ENCODE measurements at regions not wholly inside any gene's neighbourhood (a gene's known extent, or its start where the extent isn't known, plus 50 kb on each side); places are given as distances from the start of the nearest gene placed in this dataset.
A peak's percentile ranks its signal among the peaks of the same experiment; 100 is the strongest.

DNA sequence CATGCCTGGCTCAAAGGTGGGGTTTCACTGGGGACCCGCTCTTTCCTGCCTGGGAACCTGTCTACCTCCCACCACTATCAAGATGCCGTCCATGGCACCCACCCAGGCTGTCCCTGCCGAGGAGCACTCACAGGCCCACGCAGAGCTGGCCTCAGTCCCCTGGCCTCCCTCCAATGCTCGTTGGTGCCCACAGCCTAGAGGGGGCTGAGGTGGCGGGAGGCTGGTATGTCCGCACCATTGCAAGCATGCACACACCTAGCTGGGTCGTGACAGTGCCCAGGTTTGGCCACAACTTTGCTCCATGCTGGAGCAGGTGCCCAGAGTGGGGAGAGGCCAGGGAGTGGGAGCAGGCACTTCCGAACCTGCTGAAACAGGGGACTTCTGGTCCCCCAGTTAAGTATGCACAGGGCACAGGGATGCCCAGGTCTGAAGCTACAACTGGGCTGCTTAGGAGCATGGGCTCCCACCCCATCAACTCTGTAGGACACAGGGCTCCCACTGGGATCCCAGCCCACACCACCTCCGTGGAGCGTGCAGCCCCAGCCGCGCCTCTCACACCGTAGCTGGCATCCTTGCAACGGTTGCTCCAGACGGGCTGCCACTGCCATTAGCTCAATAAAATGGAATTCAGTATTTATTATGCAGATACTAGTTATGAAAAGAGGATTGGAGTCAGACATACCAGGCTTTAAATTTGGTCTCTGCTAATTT is 1376.1 kb upstream of the TENM3 start:
- Histone ChIP-seq H2BK15ac (replicated peaks; ENCODE audit: low read depth) (no peak overlapping the region), H3K36me3 (ENCODE audit: control insufficient read depth, insufficient read depth, low read length) (no peaks in the 10 kb centered on the region), H3K23ac (ENCODE audit: low read length) (no peak overlapping the region), H3K18ac (ENCODE audit: low read length) (no peak overlapping the region), H2BK5ac (ENCODE audit: low read length) (no peak overlapping the region), H4K8ac (ENCODE audit: low read depth, low read length) (no peak overlapping the region), H3K27ac (ENCODE audit: low read depth, low read length) (no peak overlapping the region), H3K27me3 (ENCODE audit: insufficient read depth, low read length, poor library complexity) (no peaks in the 10 kb centered on the region), H3K4ac (ENCODE audit: low read depth, low read length) (no peak overlapping the region), H3K4me3 (ENCODE audit: low read length) (no peak overlapping the region), H4K5ac (ENCODE audit: low read length) (no peak overlapping the region), H3K4me2 (ENCODE audit: low read length) (no peak overlapping the region), H3K9ac (ENCODE audit: low read length) (no peak overlapping the region), H2AK5ac (ENCODE audit: low read length) (no peak overlapping the region), H3K56ac (ENCODE audit: low read length) (no peak overlapping the region), H2BK120ac (ENCODE audit: low read depth, low read length) (no peak overlapping the region), H3K4me1 (ENCODE audit: control insufficient read depth, low read depth, low read length) (no peaks in the 10 kb centered on the region), H3K79me1 (ENCODE audit: low read length) (no peaks in the 10 kb centered on the region), H3K79me2 (ENCODE audit: control insufficient read depth, insufficient read depth, low read length) (no peaks in the 10 kb centered on the region)
- no CpG with 5 or more reads among the region's 16 CpGs for WGBS (ENCODE audit: extremely low coverage, insufficient coverage, low lambda C conversion rate)
- DNase-seq, result no peak

DNA sequence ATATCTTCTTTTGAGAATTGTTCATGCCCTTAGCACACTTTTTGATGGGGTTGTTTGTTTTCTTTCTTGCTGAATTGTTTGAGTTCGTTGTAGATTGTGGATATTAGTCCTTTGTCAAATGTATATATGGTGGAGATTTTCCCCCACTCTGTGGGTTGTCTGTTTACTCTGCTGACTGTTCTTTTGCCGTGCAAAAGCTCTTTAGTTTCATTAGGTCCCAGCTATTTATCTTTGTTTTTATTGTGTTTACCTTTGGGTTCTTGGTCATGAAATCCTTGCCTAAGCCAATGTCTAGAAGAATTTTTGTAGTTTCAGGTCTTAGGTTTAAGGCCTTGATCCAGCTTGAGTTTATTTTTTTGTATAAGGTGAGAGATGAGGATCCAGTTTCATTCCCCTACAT is 1372.6 kb upstream of the TENM3 start:
- H3K18ac ChIP-seq (ENCODE audit: low read length), result no peak overlapping the region
- H2BK15ac ChIP-seq (replicated peaks; ENCODE audit: low read depth), result no peak overlapping the region
- H3K36me3 ChIP-seq (ENCODE audit: control insufficient read depth, insufficient read depth, low read length), result no peaks in the 10 kb centered on the region
- no peak overlapping the region for H2AK5ac ChIP-seq (ENCODE audit: low read length)
- H3K79me2 ChIP-seq (ENCODE audit: control insufficient read depth, insufficient read depth, low read length), result no peaks in the 10 kb centered on the region
- no peak overlapping the region for H2BK120ac ChIP-seq (ENCODE audit: low read depth, low read length)
- H3K23ac ChIP-seq (ENCODE audit: low read length), result no peak overlapping the region
- no peak for DNase-seq
- H3K4me2 ChIP-seq (ENCODE audit: low read length), result no peak overlapping the region
- no peak overlapping the region for H3K9ac ChIP-seq (ENCODE audit: low read length)
- no peak overlapping the region for H2BK5ac ChIP-seq (ENCODE audit: low read length)
- no peak overlapping the region for H4K8ac ChIP-seq (ENCODE audit: low read depth, low read length)
- H4K5ac ChIP-seq (ENCODE audit: low read length), result no peak overlapping the region
- H3K4me1 ChIP-seq (ENCODE audit: control insufficient read depth, low read depth, low read length), result no peaks in the 10 kb centered on the region
- no peak overlapping the region for H3K27ac ChIP-seq (ENCODE audit: low read depth, low read length)
- WGBS (ENCODE audit: extremely low coverage, insufficient coverage, low lambda C conversion rate), result no CpG with 5 or more reads among the region's 2 CpGs
- no peak overlapping the region for H3K4me3 ChIP-seq (ENCODE audit: low read length)
- H3K79me1 ChIP-seq (ENCODE audit: low read length), result no peaks in the 10 kb centered on the region
- no peak overlapping the region for H3K56ac ChIP-seq (ENCODE audit: low read length)
- no peaks in the 10 kb centered on the region for H3K27me3 ChIP-seq (ENCODE audit: insufficient read depth, low read length, poor library complexity)
- H3K4ac ChIP-seq (ENCODE audit: low read depth, low read length), result no peak overlapping the region

DNA sequence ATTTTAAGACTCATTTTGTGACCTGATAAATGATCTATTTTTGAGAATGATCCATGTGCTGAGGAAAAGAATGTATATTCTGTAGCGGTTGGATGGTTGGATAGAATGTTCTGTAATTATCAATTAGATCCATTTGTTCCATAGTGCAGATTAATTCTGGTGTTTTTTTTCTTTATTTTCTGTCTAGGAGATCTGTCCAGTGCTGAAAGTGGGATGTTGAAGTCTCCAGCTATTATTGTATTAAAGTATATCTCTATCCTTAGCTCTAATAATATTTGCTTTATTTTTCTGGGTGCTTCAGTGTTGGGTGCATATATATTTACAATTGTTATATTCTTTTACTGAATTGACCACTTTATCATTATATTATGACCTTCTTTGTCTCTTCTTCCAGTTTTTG is 1344.9 kb upstream of the TENM3 start:
- no peak overlapping the region for H4K8ac ChIP-seq (ENCODE audit: low read depth, low read length)
- DNase-seq, result no peak

DNA sequence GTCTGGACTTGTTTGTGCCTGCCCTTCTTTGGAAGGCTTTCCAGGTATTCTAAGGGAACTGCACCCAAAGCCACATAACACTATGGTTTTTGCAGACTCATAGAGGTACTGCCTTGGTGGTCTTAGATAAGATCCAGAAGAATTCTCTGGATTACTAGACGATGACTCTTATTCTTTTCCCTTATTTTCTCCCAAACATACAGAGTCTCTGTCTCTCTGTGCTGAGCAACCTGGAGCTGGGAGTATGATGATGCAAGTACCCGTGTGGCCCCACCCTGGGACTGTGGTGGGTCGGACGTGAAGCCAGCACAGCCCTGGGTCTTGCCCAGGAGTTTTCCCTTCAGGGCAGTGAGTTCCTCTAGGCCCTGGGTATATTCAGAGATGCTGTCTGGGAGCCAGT is 1342.4 kb upstream of the TENM3 start:
- Histone ChIP-seq H3K23ac (ENCODE audit: low read length) (no peak overlapping the region), H3K4ac (ENCODE audit: low read depth, low read length) (no peak overlapping the region), H3K79me1 (ENCODE audit: low read length) (no peaks in the 10 kb centered on the region), H4K8ac (ENCODE audit: low read depth, low read length) (no peak overlapping the region), H3K27me3 (ENCODE audit: insufficient read depth, low read length, poor library complexity) (no peaks in the 10 kb centered on the region), H3K4me1 (ENCODE audit: control insufficient read depth, low read depth, low read length) (no peaks in the 10 kb centered on the region), H3K36me3 (ENCODE audit: control insufficient read depth, insufficient read depth, low read length) (no peaks in the 10 kb centered on the region), H3K56ac (ENCODE audit: low read length) (no peak overlapping the region), H2BK120ac (ENCODE audit: low read depth, low read length) (no peak overlapping the region), H3K4me2 (ENCODE audit: low read length) (no peak overlapping the region), H3K4me3 (ENCODE audit: low read length) (no peak overlapping the region), H2AK5ac (ENCODE audit: low read length) (no peak overlapping the region), H3K79me2 (ENCODE audit: control insufficient read depth, insufficient read depth, low read length) (no peaks in the 10 kb centered on the region), H2BK15ac (replicated peaks; ENCODE audit: low read depth) (no peak overlapping the region), H3K27ac (ENCODE audit: low read depth, low read length) (no peak overlapping the region), H2BK5ac (ENCODE audit: low read length) (no peak overlapping the region), H3K9ac (ENCODE audit: low read length) (no peak overlapping the region), H3K18ac (ENCODE audit: low read length) (no peak overlapping the region), H4K5ac (ENCODE audit: low read length) (no peak overlapping the region)
- peak; percentile 3 for DNase-seq
- no CpG with 5 or more reads among the region's 4 CpGs for WGBS (ENCODE audit: extremely low coverage, insufficient coverage, low lambda C conversion rate)

More for the DNA sequence above, 1344.9 kb upstream of the TENM3 start:
- Histone ChIP-seq H2BK120ac (ENCODE audit: low read depth, low read length) (no peak overlapping the region), H3K27me3 (ENCODE audit: insufficient read depth, low read length, poor library complexity) (no peaks in the 10 kb centered on the region), H4K5ac (ENCODE audit: low read length) (no peak overlapping the region), H2BK5ac (ENCODE audit: low read length) (no peak overlapping the region), H3K4ac (ENCODE audit: low read depth, low read length) (no peak overlapping the region), H3K79me2 (ENCODE audit: control insufficient read depth, insufficient read depth, low read length) (no peaks in the 10 kb centered on the region), H3K4me1 (ENCODE audit: control insufficient read depth, low read depth, low read length) (no peaks in the 10 kb centered on the region), H2BK15ac (replicated peaks; ENCODE audit: low read depth) (no peak overlapping the region), H3K79me1 (ENCODE audit: low read length) (no peaks in the 10 kb centered on the region), H3K9ac (ENCODE audit: low read length) (no peak overlapping the region), H3K23ac (ENCODE audit: low read length) (no peak overlapping the region), H3K56ac (ENCODE audit: low read length) (no peak overlapping the region), H3K36me3 (ENCODE audit: control insufficient read depth, insufficient read depth, low read length) (no peaks in the 10 kb centered on the region), H3K18ac (ENCODE audit: low read length) (no peak overlapping the region), H3K4me3 (ENCODE audit: low read length) (no peak overlapping the region), H3K4me2 (ENCODE audit: low read length) (no peak overlapping the region), H3K27ac (ENCODE audit: low read depth, low read length) (no peak overlapping the region), H2AK5ac (ENCODE audit: low read length) (no peak overlapping the region)
- no CpG with 5 or more reads among the region's 1 CpG for WGBS (ENCODE audit: extremely low coverage, insufficient coverage, low lambda C conversion rate)

DNA sequence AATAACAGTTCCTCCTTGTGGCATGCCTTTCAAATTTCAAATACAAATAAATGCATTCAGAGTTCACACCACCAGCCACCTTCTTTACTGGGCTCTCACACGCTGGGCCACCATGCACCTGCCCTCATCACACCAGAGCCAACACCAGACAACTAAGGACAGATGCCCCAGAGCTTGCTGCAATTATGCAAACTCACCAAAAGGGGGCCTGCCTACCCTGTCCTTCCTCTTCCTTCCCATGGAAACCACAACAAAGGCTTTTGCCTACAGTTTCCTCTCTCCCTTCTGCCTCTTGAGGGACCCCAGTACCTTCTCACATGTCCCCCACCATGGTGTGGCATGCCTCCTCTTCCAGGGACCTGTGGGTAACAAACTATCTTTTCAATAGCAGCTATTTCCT is 1333.9 kb upstream of the TENM3 start:
- WGBS (ENCODE audit: extremely low coverage, insufficient coverage, low lambda C conversion rate), result no CpG with 5 or more reads among the region's 1 CpG
- no peak overlapping the region for H4K5ac ChIP-seq (ENCODE audit: low read length)
- H3K79me1 ChIP-seq (ENCODE audit: low read length), result no peaks in the 10 kb centered on the region
- H3K4me2 ChIP-seq (ENCODE audit: low read length), result no peak overlapping the region
- no peak overlapping the region for H2BK120ac ChIP-seq (ENCODE audit: low read depth, low read length)
- H3K27me3 ChIP-seq (ENCODE audit: insufficient read depth, low read length, poor library complexity), result no peaks in the 10 kb centered on the region
- H3K23ac ChIP-seq (ENCODE audit: low read length), result no peak overlapping the region
- DNase-seq, result peak; percentile 79
- H2AK5ac ChIP-seq (ENCODE audit: low read length), result no peak overlapping the region
- no peak overlapping the region for H3K56ac ChIP-seq (ENCODE audit: low read length)
- H3K4me1 ChIP-seq (ENCODE audit: control insufficient read depth, low read depth, low read length), result no peaks in the 10 kb centered on the region
- H3K18ac ChIP-seq (ENCODE audit: low read length), result no peak overlapping the region
- H2BK5ac ChIP-seq (ENCODE audit: low read length), result no peak overlapping the region
- H3K4ac ChIP-seq (ENCODE audit: low read depth, low read length), result no peak overlapping the region
- H2BK15ac ChIP-seq (replicated peaks; ENCODE audit: low read depth), result no peak overlapping the region
- no peak overlapping the region for H3K9ac ChIP-seq (ENCODE audit: low read length)
- no peaks in the 10 kb centered on the region for H3K79me2 ChIP-seq (ENCODE audit: control insufficient read depth, insufficient read depth, low read length)
- H3K36me3 ChIP-seq (ENCODE audit: control insufficient read depth, insufficient read depth, low read length), result no peaks in the 10 kb centered on the region
- H3K27ac ChIP-seq (ENCODE audit: low read depth, low read length), result no peak overlapping the region
- H4K8ac ChIP-seq (ENCODE audit: low read depth, low read length), result no peak overlapping the region
- H3K4me3 ChIP-seq (ENCODE audit: low read length), result no peak overlapping the region

DNA sequence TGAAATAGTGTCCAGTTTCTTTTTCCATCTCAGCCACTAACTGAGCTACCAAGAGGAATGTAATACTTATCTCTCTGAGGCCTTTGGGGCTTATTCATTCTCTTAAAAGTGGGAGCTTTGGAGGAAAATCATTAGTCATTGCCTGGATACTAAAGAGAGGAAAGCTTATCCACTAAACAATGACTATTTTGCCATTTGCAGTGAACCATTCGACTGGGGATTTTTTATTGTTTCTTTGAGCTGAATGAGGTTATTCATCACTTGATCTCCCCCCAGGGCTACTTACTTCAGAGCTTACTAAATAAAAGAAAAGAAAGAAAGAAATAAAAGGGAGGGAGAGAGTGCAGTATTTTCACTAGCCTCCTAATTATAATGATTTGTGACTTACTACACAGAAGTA is 1329.5 kb upstream of the TENM3 start:
- Histone ChIP-seq H3K4me1 (ENCODE audit: control insufficient read depth, low read depth, low read length) (no peaks in the 10 kb centered on the region), H3K4me3 (ENCODE audit: low read length) (no peak overlapping the region), H3K36me3 (ENCODE audit: control insufficient read depth, insufficient read depth, low read length) (no peaks in the 10 kb centered on the region), H3K4me2 (ENCODE audit: low read length) (no peak overlapping the region), H3K23ac (ENCODE audit: low read length) (no peak overlapping the region), H3K27ac (ENCODE audit: low read depth, low read length) (no peak overlapping the region), H3K9ac (ENCODE audit: low read length) (no peak overlapping the region), H3K79me2 (ENCODE audit: control insufficient read depth, insufficient read depth, low read length) (no peaks in the 10 kb centered on the region), H3K56ac (ENCODE audit: low read length) (no peak overlapping the region), H3K27me3 (ENCODE audit: insufficient read depth, low read length, poor library complexity) (no peaks in the 10 kb centered on the region), H2BK15ac (replicated peaks; ENCODE audit: low read depth) (no peak overlapping the region), H4K5ac (ENCODE audit: low read length) (no peak overlapping the region), H3K18ac (ENCODE audit: low read length) (no peak overlapping the region), H3K4ac (ENCODE audit: low read depth, low read length) (no peak overlapping the region), H3K79me1 (ENCODE audit: low read length) (no peaks in the 10 kb centered on the region), H2BK5ac (ENCODE audit: low read length) (no peak overlapping the region), H2AK5ac (ENCODE audit: low read length) (no peak overlapping the region), H4K8ac (ENCODE audit: low read depth, low read length) (no peak overlapping the region), H2BK120ac (ENCODE audit: low read depth, low read length) (no peak overlapping the region)
- WGBS (ENCODE audit: extremely low coverage, insufficient coverage, low lambda C conversion rate), result no CpG with 5 or more reads among the region's 1 CpG
- DNase-seq, result no peak

Data from mesendoderm (in vitro differentiated cells).